GM23338 (cell line): ENCODE measurements at regions not wholly inside any gene's neighbourhood (a gene's known extent, or its start where the extent isn't known, plus 50 kb on each side); places are given as distances from the start of the nearest gene placed in this dataset.

Source experiments
- CREB1 ChIP-seq: fragments of 250-450 bp; sonication (Bioruptor Pico); IDR thresholded peaks from 2 replicates; pipeline ENCODE4 v1.5.0; 2020; ENCODE audit warnings: low read depth, mild to moderate bottlenecking, moderate library complexity
- EZH2 ChIP-seq: fragments of 200-600 bp; sonication (generic); IDR thresholded peaks from one replicate; pipeline ENCODE4 v1.8.0; 2017; ENCODE audit warnings: antibody characterized with exemption, mild to moderate bottlenecking, low read depth; ENCODE audit not compliant: unreplicated experiment
- EZH2phosphoT487 ChIP-seq: fragments of 200-600 bp; sonication (generic); IDR thresholded peaks from one replicate; pipeline ENCODE4 v1.8.1; 2018; ENCODE audit warnings: antibody characterized with exemption; ENCODE audit not compliant: unreplicated experiment
- JUNB ChIP-seq: IDR thresholded peaks from one replicate; pipeline ENCODE4 v1.6.1; 2016; ENCODE audit warnings: antibody characterized with exemption; ENCODE audit not compliant: unreplicated experiment
- POLR2AphosphoS5 ChIP-seq: IDR thresholded peaks from 2 replicates; pipeline ENCODE4 v1.6.1; 2016; ENCODE audit warnings: antibody characterized with exemption, low read depth
- STAT1 ChIP-seq: IDR thresholded peaks from one replicate; pipeline ENCODE4 v1.6.1; 2016; ENCODE audit warnings: antibody characterized with exemption; ENCODE audit not compliant: unreplicated experiment
- ZNF331 ChIP-seq: fragments of 250-450 bp; sonication (Bioruptor Pico); IDR thresholded peaks from 2 replicates; pipeline ENCODE4 v1.5.0; 2020; ENCODE audit warnings: low read depth, mild to moderate bottlenecking, moderate library complexity
- TF ChIP-seq, protein P1 (sequence below), 2 experiments: fragments of 200-600 bp in 1 of 2; sonication (generic) in 1 of 2; conservative IDR thresholded peaks; 2 replicates each; pipeline versions ENCODE4 v1.5.1 to v1.6.1; 2016 to 2017; ENCODE audit warnings: antibody characterized with exemption in 2 of 2, low read depth in 2 of 2, mild to moderate bottlenecking in 2 of 2, moderate library complexity in 1 of 2
- TF ChIP-seq, protein P2 (sequence below): IDR thresholded peaks from one replicate; pipeline ENCODE4 v1.6.1; 2018; ENCODE audit warnings: antibody characterized with exemption; ENCODE audit not compliant: unreplicated experiment
- TF ChIP-seq, protein P3 (sequence below): IDR thresholded peaks from 2 replicates; pipeline ENCODE4 v1.6.1; 2016; ENCODE audit warnings: antibody characterized with exemption

DNA sequence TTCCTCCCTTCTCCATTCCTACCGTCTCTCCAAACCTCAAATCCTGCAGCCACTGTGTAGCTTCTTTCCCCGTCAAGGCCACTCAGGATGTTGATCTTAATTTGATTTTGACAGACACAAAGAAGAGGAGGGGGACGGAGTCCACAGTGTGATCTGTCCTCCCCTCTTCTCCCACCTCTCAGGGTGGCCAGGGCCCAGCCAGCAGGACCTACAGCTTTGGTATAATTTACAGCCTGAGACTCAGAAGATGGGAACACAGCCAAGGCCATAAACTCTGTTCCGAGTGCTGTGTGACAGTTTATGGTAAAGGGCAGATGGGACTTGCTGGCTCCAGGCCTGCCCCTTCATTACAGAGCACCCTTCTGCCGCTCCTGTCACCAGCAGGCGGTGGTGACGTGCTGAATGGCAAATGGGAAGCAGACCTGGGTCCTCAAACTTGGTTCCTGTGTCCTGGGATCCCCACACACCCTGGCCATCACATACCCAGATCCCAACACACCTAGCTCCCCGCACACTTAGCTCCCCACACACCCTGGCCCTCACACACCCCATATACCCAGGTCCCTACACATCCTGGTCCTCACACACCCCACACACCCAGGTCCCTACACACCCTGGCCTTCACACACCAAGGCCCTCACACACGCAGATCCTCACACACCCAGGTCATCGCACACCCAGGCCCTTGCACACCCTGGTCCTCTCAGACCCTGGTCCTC lies 71.6 kb downstream of the CD2 start:
- TF ChIP-seq EZH2 (no peak), POLR2AphosphoS5 (no peak), STAT1 (no peak), ZNF331 (CRISPR knock-in tag) (no peak), JUNB (no peak), EZH2phosphoT487 (no peak), CREB1 (no peak)
- TF ChIP-seq, protein P1, sequence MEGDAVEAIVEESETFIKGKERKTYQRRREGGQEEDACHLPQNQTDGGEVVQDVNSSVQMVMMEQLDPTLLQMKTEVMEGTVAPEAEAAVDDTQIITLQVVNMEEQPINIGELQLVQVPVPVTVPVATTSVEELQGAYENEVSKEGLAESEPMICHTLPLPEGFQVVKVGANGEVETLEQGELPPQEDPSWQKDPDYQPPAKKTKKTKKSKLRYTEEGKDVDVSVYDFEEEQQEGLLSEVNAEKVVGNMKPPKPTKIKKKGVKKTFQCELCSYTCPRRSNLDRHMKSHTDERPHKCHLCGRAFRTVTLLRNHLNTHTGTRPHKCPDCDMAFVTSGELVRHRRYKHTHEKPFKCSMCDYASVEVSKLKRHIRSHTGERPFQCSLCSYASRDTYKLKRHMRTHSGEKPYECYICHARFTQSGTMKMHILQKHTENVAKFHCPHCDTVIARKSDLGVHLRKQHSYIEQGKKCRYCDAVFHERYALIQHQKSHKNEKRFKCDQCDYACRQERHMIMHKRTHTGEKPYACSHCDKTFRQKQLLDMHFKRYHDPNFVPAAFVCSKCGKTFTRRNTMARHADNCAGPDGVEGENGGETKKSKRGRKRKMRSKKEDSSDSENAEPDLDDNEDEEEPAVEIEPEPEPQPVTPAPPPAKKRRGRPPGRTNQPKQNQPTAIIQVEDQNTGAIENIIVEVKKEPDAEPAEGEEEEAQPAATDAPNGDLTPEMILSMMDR (conservative IDR thresholded peaks at IDR 0.05; ENCODE audit: low read depth in 2 of 2): peak in 1 of 2 experiments; percentile 22; a peak in 1 of 4 replicates
- TF ChIP-seq, protein P2, sequence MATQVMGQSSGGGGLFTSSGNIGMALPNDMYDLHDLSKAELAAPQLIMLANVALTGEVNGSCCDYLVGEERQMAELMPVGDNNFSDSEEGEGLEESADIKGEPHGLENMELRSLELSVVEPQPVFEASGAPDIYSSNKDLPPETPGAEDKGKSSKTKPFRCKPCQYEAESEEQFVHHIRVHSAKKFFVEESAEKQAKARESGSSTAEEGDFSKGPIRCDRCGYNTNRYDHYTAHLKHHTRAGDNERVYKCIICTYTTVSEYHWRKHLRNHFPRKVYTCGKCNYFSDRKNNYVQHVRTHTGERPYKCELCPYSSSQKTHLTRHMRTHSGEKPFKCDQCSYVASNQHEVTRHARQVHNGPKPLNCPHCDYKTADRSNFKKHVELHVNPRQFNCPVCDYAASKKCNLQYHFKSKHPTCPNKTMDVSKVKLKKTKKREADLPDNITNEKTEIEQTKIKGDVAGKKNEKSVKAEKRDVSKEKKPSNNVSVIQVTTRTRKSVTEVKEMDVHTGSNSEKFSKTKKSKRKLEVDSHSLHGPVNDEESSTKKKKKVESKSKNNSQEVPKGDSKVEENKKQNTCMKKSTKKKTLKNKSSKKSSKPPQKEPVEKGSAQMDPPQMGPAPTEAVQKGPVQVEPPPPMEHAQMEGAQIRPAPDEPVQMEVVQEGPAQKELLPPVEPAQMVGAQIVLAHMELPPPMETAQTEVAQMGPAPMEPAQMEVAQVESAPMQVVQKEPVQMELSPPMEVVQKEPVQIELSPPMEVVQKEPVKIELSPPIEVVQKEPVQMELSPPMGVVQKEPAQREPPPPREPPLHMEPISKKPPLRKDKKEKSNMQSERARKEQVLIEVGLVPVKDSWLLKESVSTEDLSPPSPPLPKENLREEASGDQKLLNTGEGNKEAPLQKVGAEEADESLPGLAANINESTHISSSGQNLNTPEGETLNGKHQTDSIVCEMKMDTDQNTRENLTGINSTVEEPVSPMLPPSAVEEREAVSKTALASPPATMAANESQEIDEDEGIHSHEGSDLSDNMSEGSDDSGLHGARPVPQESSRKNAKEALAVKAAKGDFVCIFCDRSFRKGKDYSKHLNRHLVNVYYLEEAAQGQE: no peak
- TF ChIP-seq, protein P3, sequence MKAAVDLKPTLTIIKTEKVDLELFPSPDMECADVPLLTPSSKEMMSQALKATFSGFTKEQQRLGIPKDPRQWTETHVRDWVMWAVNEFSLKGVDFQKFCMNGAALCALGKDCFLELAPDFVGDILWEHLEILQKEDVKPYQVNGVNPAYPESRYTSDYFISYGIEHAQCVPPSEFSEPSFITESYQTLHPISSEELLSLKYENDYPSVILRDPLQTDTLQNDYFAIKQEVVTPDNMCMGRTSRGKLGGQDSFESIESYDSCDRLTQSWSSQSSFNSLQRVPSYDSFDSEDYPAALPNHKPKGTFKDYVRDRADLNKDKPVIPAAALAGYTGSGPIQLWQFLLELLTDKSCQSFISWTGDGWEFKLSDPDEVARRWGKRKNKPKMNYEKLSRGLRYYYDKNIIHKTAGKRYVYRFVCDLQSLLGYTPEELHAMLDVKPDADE: no peak
